ENCODE measurements at regions not wholly inside any gene's neighbourhood (a gene's known extent, or its start where the extent isn't known, plus 50 kb on each side); places are given as distances from the start of the nearest gene placed in this dataset.

GRCh38 chr2:344811-345210 is 56.9 kb upstream of the ALKAL2 start:
- no peak overlapping the region for H3K27ac ChIP-seq
- intact Hi-C loops (cut with DNase I): no loop called here
- DNase-seq: no peak
- H3K4me3 ChIP-seq: no peak overlapping the region
- H3K9me3 ChIP-seq (replicated peaks in 1 of 3): no peaks in the 10 kb centered on the region
- no peaks in the 10 kb centered on the region for H3K4me1 ChIP-seq (replicated peaks in 1 of 2)
- H3K36me3 ChIP-seq (replicated peaks in 1 of 2): no peaks in the 10 kb centered on the region
- WGBS, 4 donors: 45 to 68% (median 55%) methylated on average over 4 of the region's 4 CpGs
- TF ChIP-seq CTCF (IDR thresholded peaks at IDR 0.05) (no peak), POLR2A (IDR thresholded peaks at IDR 0.05) (no peak)
- no peaks in the 10 kb centered on the region for H3K27me3 ChIP-seq

GRCh38 chr2:343355-343754 is 55.5 kb upstream of the ALKAL2 start:
- TF ChIP-seq POLR2A (IDR thresholded peaks at IDR 0.05): no peak
- no peak for TF ChIP-seq CTCF (IDR thresholded peaks at IDR 0.05)
- intact Hi-C loops (cut with DNase I): no loop called here
- H3K27ac ChIP-seq: no peak overlapping the region
- H3K4me1 ChIP-seq (replicated peaks in 1 of 2): no peaks in the 10 kb centered on the region
- no peaks in the 10 kb centered on the region for H3K9me3 ChIP-seq (replicated peaks in 1 of 3)
- no peak overlapping the region for H3K4me3 ChIP-seq
- H3K27me3 ChIP-seq: no peaks in the 10 kb centered on the region
- no peak for DNase-seq
- no peaks in the 10 kb centered on the region for H3K36me3 ChIP-seq (replicated peaks in 1 of 2)
- 68 to 90% (median 78%) methylated on average over 5 of the region's 5 CpGs for WGBS, 4 donors

GRCh38 chr2:341912-342311 is 54.0 kb upstream of the ALKAL2 start:
- no peak overlapping the region for H3K27ac ChIP-seq
- H3K9me3 ChIP-seq (replicated peaks in 1 of 3): no peaks in the 10 kb centered on the region
- no peaks in the 10 kb centered on the region for H3K4me1 ChIP-seq (replicated peaks in 1 of 2)
- no peak for DNase-seq
- TF ChIP-seq CTCF (IDR thresholded peaks at IDR 0.05): no peak
- no peak for TF ChIP-seq POLR2A (IDR thresholded peaks at IDR 0.05)
- no peaks in the 10 kb centered on the region for H3K27me3 ChIP-seq
- H3K4me3 ChIP-seq: no peak overlapping the region
- H3K36me3 ChIP-seq (replicated peaks in 1 of 2): no peaks in the 10 kb centered on the region
- intact Hi-C loops (cut with DNase I): no loop called here
- WGBS, 4 donors: 71 to 81% (median 76%) methylated on average over 2 of the region's 2 CpGs

GRCh38 chr2:341017-341542 is 53.2 kb upstream of the ALKAL2 start:
- Histone ChIP-seq H3K9me3 (replicated peaks in 1 of 3) (no peaks in the 10 kb centered on the region), H3K4me3 (no peak overlapping the region), H3K36me3 (replicated peaks in 1 of 2) (no peaks in the 10 kb centered on the region), H3K27ac (no peak overlapping the region), H3K4me1 (replicated peaks in 1 of 2) (no peaks in the 10 kb centered on the region), H3K27me3 (no peaks in the 10 kb centered on the region)
- WGBS, 4 donors: 79 to 83% (median 81%) methylated on average over 9 of the region's 9 CpGs
- TF ChIP-seq CTCF (IDR thresholded peaks at IDR 0.05) (no peak), POLR2A (IDR thresholded peaks at IDR 0.05) (no peak)
- intact Hi-C loops (cut with DNase I): no loop called here
- DNase-seq: no peak
